PC-3 (cell line): ENCODE measurements at regions not wholly inside any gene's neighbourhood (a gene's known extent, or its start where the extent isn't known, plus 50 kb on each side); places are given as distances from the start of the nearest gene placed in this dataset.

Experiments used
- ATAC-seq: fragments of 200-7000 bp; cut with Tn5 transposase; 2 replicates; pipeline ENCODE4 v1.9.1; 2020; ENCODE audit warnings: mild to moderate bottlenecking, moderate library complexity
- BruUV-seq: library from RNA; stranded (reverse); fragments of 400-500 nt; replicated peaks from 2 replicates; lab custom pipeline; 2021; lab: Mats Ljungman, UMichigan
- CTCF ChIA-PET: fragments of 300-600 bp; sonication (Branson Sonifier 250); formaldehyde crosslinking; loops from one replicate; lab custom pipeline; 2022; ENCODE audit warnings: antibody characterized with exemption; lab: Charles Lee
- POLR2A ChIA-PET: fragments of 300-600 bp; sonication (Branson Sonifier 250); formaldehyde crosslinking; loops from one replicate; lab custom pipeline; 2022; ENCODE audit warnings: antibody characterized with exemption; ENCODE audit not compliant: unreplicated experiment; lab: Charles Lee
- DNase-seq: peaks from one replicate; pipeline ENCODE4 v3.0.0-alpha.2; 2015
- H2AFZ ChIP-seq: fragments of 300-600 bp; sonication (generic); 2 replicates; pipeline ENCODE4 v1.6.0; 2016; ENCODE audit warnings: antibody characterized with exemption, low read length
- H3F3A ChIP-seq: fragments of 300-600 bp; sonication (generic); one replicate; pipeline ENCODE4 v1.6.0; 2017; ENCODE audit warnings: antibody characterized with exemption, low read length, control low read depth, mild to moderate bottlenecking; ENCODE audit not compliant: unreplicated experiment
- H3K27ac ChIP-seq: fragments of 300-600 bp; sonication (generic); 2 replicates; pipeline ENCODE4 v1.5.1; 2016; ENCODE audit warnings: mild to moderate bottlenecking, low read length
- H3K27me3 ChIP-seq: fragments of 300-600 bp; sonication (generic); 2 replicates; pipeline ENCODE4 v1.6.1; 2016; ENCODE audit warnings: low read length, mixed read lengths
- H3K36me3 ChIP-seq: fragments of 300-600 bp; sonication (generic); 2 replicates; pipeline ENCODE4 v1.6.1; 2016; ENCODE audit warnings: low read depth, mixed run types, low read length, mixed read lengths
- H3K4me1 ChIP-seq: fragments of 300-600 bp; sonication (generic); 2 replicates; pipeline ENCODE4 v1.5.1; 2016; ENCODE audit warnings: low read length; ENCODE audit not compliant: insufficient read depth
- H3K4me2 ChIP-seq: fragments of 300-600 bp; sonication (generic); 2 replicates; pipeline ENCODE4 v1.6.0; 2016; ENCODE audit warnings: low read length
- H3K4me3 ChIP-seq: fragments of 300-600 bp; sonication (generic); 2 replicates; pipeline ENCODE4 v1.5.1; 2016; ENCODE audit warnings: mild to moderate bottlenecking, low read length, mixed read lengths
- H3K79me2 ChIP-seq: fragments of 300-600 bp; sonication (generic); 2 replicates; pipeline ENCODE4 v1.6.1; 2017; ENCODE audit warnings: low read length, mixed read lengths
- H3K9ac ChIP-seq: fragments of 300-600 bp; sonication (generic); 2 replicates; pipeline ENCODE4 v1.6.0; 2016; ENCODE audit warnings: mild to moderate bottlenecking, low read length
- H3K9me2 ChIP-seq: fragments of 300-600 bp; sonication (generic); replicated peaks from 2 replicates; pipeline ENCODE4 v1.6.1; 2016; ENCODE audit warnings: mixed run types, low read length, mixed read lengths
- H3K9me3 ChIP-seq: fragments of 300-600 bp; sonication (generic); 2 replicates; pipeline ENCODE4 v1.6.1; 2016; ENCODE audit warnings: low read length, mixed read lengths
- H4K20me1 ChIP-seq: fragments of 300-600 bp; sonication (generic); 2 replicates; pipeline ENCODE4 v1.6.1; 2016; ENCODE audit warnings: low read length, mixed read lengths
- EZH2 ChIP-seq: fragments of 300-600 bp; sonication (generic); IDR thresholded peaks from one replicate; pipeline ENCODE4 v1.6.1; 2017; ENCODE audit warnings: antibody characterized with exemption, mild to moderate bottlenecking, low read length; ENCODE audit not compliant: unreplicated experiment
- EZH2phosphoT487 ChIP-seq: fragments of 300-600 bp; sonication (generic); IDR thresholded peaks from 2 replicates; pipeline ENCODE4 v1.6.1; 2018; ENCODE audit warnings: mild to moderate bottlenecking, antibody characterized with exemption, low read length, borderline replicate concordance
- intact Hi-C: fragments of 100-400 bp; cut with micrococcal nuclease; formaldehyde crosslinking; loops from 2 replicates; pipeline ENCODE4 v1.9.0; 2023
- TF ChIP-seq, protein P1 (sequence below): fragments of 300-600 bp; sonication (generic); conservative IDR thresholded peaks from 2 replicates; pipeline ENCODE4 v1.5.1; 2017; ENCODE audit warnings: antibody characterized with exemption, low read depth, mild to moderate bottlenecking, low read length

DNA sequence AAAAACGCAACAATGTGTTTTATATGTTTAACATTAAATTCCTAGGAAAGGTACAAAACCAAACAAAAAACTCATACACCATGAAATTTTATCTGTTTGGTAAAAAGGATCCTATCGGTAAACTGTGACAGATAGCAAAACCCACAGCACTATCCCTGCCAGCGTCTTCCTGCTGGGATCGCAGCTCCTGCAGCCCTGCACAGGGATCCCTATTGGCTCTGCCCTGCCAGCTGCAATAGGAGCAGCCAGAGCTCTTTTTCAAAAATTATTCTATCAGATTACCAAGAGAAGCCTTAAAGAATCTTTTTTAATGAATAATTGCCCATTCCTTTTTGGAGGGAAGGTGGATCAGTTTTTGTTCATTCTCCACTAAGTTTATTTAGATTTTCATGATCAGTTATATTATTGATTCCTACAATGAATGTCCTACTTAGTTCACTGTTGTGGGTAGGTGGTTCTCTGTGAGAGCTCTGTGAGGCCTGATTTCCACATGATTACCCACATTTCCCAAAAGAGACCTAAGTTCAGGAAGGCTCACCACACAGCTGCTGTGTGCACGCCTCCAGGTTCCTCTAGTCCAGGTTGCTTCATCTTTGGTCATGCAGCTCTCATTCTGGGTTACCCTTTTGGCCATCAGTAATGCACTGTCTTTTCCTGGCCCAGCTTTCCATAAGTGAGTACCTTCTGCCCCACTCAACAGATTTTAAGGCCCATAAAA is 293.8 kb downstream of the FRK start:
- BruUV-seq: no TSS peak
- Histone ChIP-seq H3K36me3 (no peaks in the 10 kb centered on the region), H3K27ac (no peak overlapping the region), H3K27me3 (no peaks in the 10 kb centered on the region), H3F3A (no peaks in the 10 kb centered on the region), H3K4me3 (no peak overlapping the region), H3K9me2 (no peaks in the 10 kb centered on the region), H3K9me3 (no peaks in the 10 kb centered on the region), H3K4me1 (no peaks in the 10 kb centered on the region), H3K79me2 (no peaks in the 10 kb centered on the region), H4K20me1 (no peaks in the 10 kb centered on the region), H3K4me2 (no peak overlapping the region), H2AFZ (no peak overlapping the region), H3K9ac (no peak overlapping the region)
- TF ChIP-seq, protein P1, sequence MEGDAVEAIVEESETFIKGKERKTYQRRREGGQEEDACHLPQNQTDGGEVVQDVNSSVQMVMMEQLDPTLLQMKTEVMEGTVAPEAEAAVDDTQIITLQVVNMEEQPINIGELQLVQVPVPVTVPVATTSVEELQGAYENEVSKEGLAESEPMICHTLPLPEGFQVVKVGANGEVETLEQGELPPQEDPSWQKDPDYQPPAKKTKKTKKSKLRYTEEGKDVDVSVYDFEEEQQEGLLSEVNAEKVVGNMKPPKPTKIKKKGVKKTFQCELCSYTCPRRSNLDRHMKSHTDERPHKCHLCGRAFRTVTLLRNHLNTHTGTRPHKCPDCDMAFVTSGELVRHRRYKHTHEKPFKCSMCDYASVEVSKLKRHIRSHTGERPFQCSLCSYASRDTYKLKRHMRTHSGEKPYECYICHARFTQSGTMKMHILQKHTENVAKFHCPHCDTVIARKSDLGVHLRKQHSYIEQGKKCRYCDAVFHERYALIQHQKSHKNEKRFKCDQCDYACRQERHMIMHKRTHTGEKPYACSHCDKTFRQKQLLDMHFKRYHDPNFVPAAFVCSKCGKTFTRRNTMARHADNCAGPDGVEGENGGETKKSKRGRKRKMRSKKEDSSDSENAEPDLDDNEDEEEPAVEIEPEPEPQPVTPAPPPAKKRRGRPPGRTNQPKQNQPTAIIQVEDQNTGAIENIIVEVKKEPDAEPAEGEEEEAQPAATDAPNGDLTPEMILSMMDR: no peak
- TF ChIP-seq EZH2 (no peak), EZH2phosphoT487 (no peak)
- no peak for ATAC-seq
- intact Hi-C loops: no loop called here
- CTCF ChIA-PET: no interaction called here
- DNase-seq: no peak
- POLR2A ChIA-PET: no interaction called here

DNA sequence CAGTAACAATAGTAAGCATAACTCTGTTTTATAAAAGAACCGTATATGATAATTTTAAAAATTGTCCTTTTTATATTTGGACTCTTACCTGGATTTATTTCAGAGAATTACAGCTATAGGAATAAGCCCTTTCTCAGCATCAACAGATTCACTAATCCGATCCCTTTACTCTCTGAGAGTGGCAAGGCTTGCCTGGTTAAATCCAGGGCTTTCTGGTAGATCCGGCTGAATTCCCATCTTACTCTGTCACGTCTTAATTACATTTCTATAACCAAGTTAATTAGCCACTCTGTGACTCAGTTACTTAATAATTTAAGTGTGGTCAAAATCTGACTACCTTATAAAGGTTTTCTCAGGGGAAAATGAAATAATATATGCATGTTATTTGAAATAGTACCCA is 294.7 kb downstream of the FRK start:
- no peak overlapping the region for H2AFZ ChIP-seq
- H3K79me2 ChIP-seq: no peaks in the 10 kb centered on the region
- no peaks in the 10 kb centered on the region for H3K9me3 ChIP-seq
- no peak for ATAC-seq
- intact Hi-C loops: no loop called here
- H3K27ac ChIP-seq: no peak overlapping the region
- no peak overlapping the region for H3K9ac ChIP-seq
- POLR2A ChIA-PET: no interaction called here
- no peaks in the 10 kb centered on the region for H3K27me3 ChIP-seq
- BruUV-seq: no TSS peak
- H4K20me1 ChIP-seq: no peaks in the 10 kb centered on the region
- H3K9me2 ChIP-seq: no peaks in the 10 kb centered on the region
- no peaks in the 10 kb centered on the region for H3F3A ChIP-seq
- CTCF ChIA-PET: no interaction called here
- no peaks in the 10 kb centered on the region for H3K4me1 ChIP-seq
- H3K36me3 ChIP-seq: no peaks in the 10 kb centered on the region
- no peak for DNase-seq
- H3K4me2 ChIP-seq: no peak overlapping the region
- no peak overlapping the region for H3K4me3 ChIP-seq
- TF ChIP-seq EZH2phosphoT487 (no peak), EZH2 (no peak)
- TF ChIP-seq, protein P1: no peak

DNA sequence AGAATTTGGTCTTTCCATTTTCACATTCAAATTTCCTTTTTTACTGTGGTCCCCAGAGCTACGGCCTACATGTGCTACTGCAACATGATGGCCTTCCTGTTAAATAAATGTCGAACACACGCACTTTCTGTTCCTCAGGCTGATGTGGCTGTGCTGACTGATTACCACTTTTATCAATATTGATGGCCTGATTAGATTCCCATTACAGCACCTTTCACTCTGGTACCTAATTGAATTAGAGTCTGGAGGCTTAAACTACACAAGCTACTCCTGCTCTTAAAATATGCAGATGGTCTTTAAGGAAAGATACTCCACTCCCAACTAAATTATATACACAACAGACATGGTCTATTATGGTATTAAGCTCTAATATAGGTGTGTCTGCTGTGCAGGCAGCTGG is 301.6 kb downstream of the FRK start:
- Histone ChIP-seq H3K4me2 (no peak overlapping the region), H3K36me3 (no peaks in the 10 kb centered on the region), H3K4me1 (no peaks in the 10 kb centered on the region), H3K9ac (no peak overlapping the region), H3F3A (no peaks in the 10 kb centered on the region), H3K9me3 (no peaks in the 10 kb centered on the region), H3K27me3 (no peaks in the 10 kb centered on the region), H2AFZ (no peak overlapping the region), H4K20me1 (no peaks in the 10 kb centered on the region), H3K79me2 (no peaks in the 10 kb centered on the region), H3K27ac (no peak overlapping the region), H3K4me3 (no peak overlapping the region), H3K9me2 (no peaks in the 10 kb centered on the region)
- no TSS peak for BruUV-seq
- CTCF ChIA-PET: no interaction called here
- DNase-seq (no peak), ATAC-seq (no peak)
- TF ChIP-seq EZH2phosphoT487 (no peak), EZH2 (no peak)
- TF ChIP-seq, protein P1: no peak
- POLR2A ChIA-PET: no interaction called here
- intact Hi-C loops: no loop called here
